ENCODE measurements at regions not wholly inside any gene's neighbourhood (a gene's known extent, or its start where the extent isn't known, plus 50 kb on each side); places are given as distances from the start of the nearest gene placed in this dataset.
"Not testable (repeated sequence)": the region's sequence is repeated elsewhere in the genome, so short reads cannot be mapped to it uniquely, and the experiment has no call there.

- Mint-ChIP-seq H3K4me1 (ENCODE audit: low read depth) (no peaks in the 10 kb centered on the region), H3K9me3 (no peaks in the 10 kb centered on the region), H3K4me3 (no peak overlapping the region), H3K27ac (no peak overlapping the region), H3K36me3 (ENCODE audit: low read depth) (no peaks in the 10 kb centered on the region), H3K27me3 (ENCODE audit: insufficient read depth) (peaks cover 5% of the 10 kb centered on the region)
- TF ChIP-seq, protein P1, sequence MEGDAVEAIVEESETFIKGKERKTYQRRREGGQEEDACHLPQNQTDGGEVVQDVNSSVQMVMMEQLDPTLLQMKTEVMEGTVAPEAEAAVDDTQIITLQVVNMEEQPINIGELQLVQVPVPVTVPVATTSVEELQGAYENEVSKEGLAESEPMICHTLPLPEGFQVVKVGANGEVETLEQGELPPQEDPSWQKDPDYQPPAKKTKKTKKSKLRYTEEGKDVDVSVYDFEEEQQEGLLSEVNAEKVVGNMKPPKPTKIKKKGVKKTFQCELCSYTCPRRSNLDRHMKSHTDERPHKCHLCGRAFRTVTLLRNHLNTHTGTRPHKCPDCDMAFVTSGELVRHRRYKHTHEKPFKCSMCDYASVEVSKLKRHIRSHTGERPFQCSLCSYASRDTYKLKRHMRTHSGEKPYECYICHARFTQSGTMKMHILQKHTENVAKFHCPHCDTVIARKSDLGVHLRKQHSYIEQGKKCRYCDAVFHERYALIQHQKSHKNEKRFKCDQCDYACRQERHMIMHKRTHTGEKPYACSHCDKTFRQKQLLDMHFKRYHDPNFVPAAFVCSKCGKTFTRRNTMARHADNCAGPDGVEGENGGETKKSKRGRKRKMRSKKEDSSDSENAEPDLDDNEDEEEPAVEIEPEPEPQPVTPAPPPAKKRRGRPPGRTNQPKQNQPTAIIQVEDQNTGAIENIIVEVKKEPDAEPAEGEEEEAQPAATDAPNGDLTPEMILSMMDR (IDR thresholded peaks at IDR 0.05): no peak
- DNase-seq: no peak
These were observed 115.4 kb upstream of the EMCN start for GRCh38 chr4:100633269-100633668.

- no peaks in the 10 kb centered on the region for H3K36me3 Mint-ChIP-seq (ENCODE audit: low read depth)
- no peak overlapping the region for H3K27ac Mint-ChIP-seq
- H3K27me3 Mint-ChIP-seq (ENCODE audit: insufficient read depth): peaks cover 4% of the 10 kb centered on the region; the same call in 1 of the 2 replicates
These were observed 114.3 kb upstream of the EMCN start for GRCh38 chr4:100632163-100632562.

DNA sequence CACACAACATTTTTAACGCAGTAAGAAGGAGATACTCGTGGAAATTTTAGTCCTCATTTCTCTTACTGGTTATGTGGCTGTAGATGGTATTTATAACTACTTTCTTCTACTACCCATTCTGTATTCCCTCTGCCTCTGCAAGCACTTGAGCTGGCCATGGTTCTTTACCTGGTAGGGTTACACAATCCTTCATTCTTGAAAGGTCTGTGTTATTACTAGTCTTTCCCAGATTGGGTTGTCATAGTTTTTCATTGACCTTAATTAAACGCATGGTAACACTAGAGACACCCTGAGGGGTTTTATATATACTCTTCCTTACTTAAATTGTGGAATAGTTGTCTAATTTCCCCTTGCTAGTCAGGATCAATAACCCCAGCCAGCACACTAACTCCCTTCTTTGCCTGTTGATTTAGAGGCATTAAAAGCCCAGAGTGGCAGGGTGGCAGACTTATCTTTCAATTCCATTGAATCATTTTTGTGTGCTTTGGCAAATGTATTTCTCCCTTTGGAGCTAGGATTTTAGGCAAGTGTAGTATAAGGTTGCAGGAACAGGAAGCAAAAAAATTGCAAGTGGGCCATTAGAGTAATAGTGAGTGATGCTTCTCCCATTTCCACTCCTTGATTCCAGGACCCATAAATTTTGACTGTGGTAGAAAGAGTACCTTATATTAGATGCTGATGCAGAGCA, 113.6 kb upstream of the EMCN start:
- no peak overlapping the region for H3K4me3 Mint-ChIP-seq
- no peak for DNase-seq
- peaks cover 4% of the 10 kb centered on the region; the same call in 1 of the 2 replicates for H3K27me3 Mint-ChIP-seq (ENCODE audit: insufficient read depth)
- no peaks in the 10 kb centered on the region for H3K36me3 Mint-ChIP-seq (ENCODE audit: low read depth)
- TF ChIP-seq, protein P1 (IDR thresholded peaks at IDR 0.05): no peak
- H3K27ac Mint-ChIP-seq: no peak overlapping the region
- H3K4me1 Mint-ChIP-seq (ENCODE audit: low read depth): no peaks in the 10 kb centered on the region
- no peaks in the 10 kb centered on the region for H3K9me3 Mint-ChIP-seq

More at GRCh38 chr4:100632163-100632562, 114.3 kb upstream of the EMCN start:
- no peak for DNase-seq
- H3K4me3 Mint-ChIP-seq: no peak overlapping the region
- H3K4me1 Mint-ChIP-seq (ENCODE audit: low read depth): no peaks in the 10 kb centered on the region
- H3K9me3 Mint-ChIP-seq: no peaks in the 10 kb centered on the region
- TF ChIP-seq, protein P1 (IDR thresholded peaks at IDR 0.05): no peak

GRCh38 chr4:100630341-100630740, 112.5 kb upstream of the EMCN start:
- TF ChIP-seq, protein P1 (IDR thresholded peaks at IDR 0.05): no peak
- Mint-ChIP-seq H3K4me1 (ENCODE audit: low read depth) (no peaks in the 10 kb centered on the region), H3K36me3 (ENCODE audit: low read depth) (no peaks in the 10 kb centered on the region; the same call in 1 of the 2 replicates), H3K27ac (no peak overlapping the region), H3K4me3 (no peak overlapping the region), H3K27me3 (ENCODE audit: insufficient read depth) (peaks cover 4% of the 10 kb centered on the region; the same call in 1 of the 2 replicates), H3K9me3 (no peaks in the 10 kb centered on the region)
- DNase-seq: no peak

DNA sequence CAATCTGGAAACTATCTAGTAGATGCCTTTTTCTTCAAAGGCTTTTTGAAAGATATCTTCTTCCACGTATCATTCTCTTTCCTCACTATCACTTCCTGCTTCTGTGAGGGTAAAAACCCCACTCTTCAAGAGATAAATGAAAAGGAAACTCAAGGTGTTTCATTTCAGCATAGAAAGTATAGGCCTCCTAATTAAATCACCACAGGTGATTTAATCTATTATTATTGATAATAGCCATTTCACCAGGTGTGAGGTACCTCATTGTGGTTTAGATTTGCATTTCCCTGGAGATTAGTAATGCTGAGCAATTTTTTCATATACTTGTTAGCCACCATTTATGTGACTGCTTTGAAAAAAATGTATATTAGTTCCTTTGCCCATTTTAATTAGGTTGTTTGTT, 92.0 kb upstream of the EMCN start:
- Mint-ChIP-seq H3K9me3 (no peaks in the 10 kb centered on the region), H3K36me3 (ENCODE audit: low read depth) (no peaks in the 10 kb centered on the region), H3K4me3 (no peak overlapping the region)

GRCh38 chr4:100608651-100609050, 90.8 kb upstream of the EMCN start:
- not testable (repeated sequence) for H3K4me3 Mint-ChIP-seq

More for the DNA sequence above, 92.0 kb upstream of the EMCN start:
- Mint-ChIP-seq H3K27ac (no peak overlapping the region), H3K4me1 (ENCODE audit: low read depth) (no peaks in the 10 kb centered on the region), H3K27me3 (ENCODE audit: insufficient read depth) (no peaks in the 10 kb centered on the region)
- TF ChIP-seq, protein P1 (IDR thresholded peaks at IDR 0.05): no peak
- no peak for DNase-seq

More at GRCh38 chr4:100608651-100609050, 90.8 kb upstream of the EMCN start:
- DNase-seq; H3K9me3 Mint-ChIP-seq; H3K27me3 Mint-ChIP-seq (ENCODE audit: insufficient read depth); H3K36me3 Mint-ChIP-seq (ENCODE audit: low read depth); H3K4me1 Mint-ChIP-seq (ENCODE audit: low read depth); H3K27ac Mint-ChIP-seq: not testable (repeated sequence)

Measured in HFFc6 (cell line).